ENCODE measurements at regions not wholly inside any gene's neighbourhood (a gene's known extent, or its start where the extent isn't known, plus 50 kb on each side); places are given as distances from the start of the nearest gene placed in this dataset.

GRCh38 chr6:90412538-90413369 is 116.1 kb upstream of the BACH2 start:
- H3K27ac ChIP-seq = no peak overlapping the region
- TF ChIP-seq CTCF (conservative IDR thresholded peaks at IDR 0.05) = no peak

DNA sequence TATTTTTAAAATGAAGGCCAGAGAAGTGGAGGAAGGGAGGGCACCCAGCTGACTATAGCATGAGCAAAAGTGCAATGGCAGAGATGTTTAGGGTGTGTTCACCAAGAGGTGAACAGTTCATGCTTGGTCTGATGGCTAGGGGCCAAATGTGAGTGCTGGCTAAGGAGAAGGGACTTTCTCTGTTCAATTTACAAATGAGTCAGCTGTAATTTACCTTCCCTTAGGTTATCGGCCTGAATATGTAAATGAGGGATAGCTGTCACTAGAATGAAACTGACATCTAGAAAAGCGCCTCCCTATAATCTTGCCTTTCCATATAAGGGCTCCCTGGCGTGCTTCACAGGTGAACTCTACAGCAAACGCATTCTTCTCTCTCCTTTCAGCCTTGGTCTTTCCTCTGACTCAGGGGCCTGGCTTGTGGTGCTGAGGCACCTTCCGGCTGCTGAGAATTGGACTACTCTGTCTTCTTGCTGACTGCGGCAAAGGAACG is 114.7 kb upstream of the BACH2 start:
- no peak overlapping the region for H3K27ac ChIP-seq
- no peak for TF ChIP-seq CTCF (conservative IDR thresholded peaks at IDR 0.05)

- TF ChIP-seq CTCF (conservative IDR thresholded peaks at IDR 0.05) = no peak
- H3K27ac ChIP-seq = no peak overlapping the region
Measured at GRCh38 chr6:90409700-90410099, 113.1 kb upstream of the BACH2 start.

DNA sequence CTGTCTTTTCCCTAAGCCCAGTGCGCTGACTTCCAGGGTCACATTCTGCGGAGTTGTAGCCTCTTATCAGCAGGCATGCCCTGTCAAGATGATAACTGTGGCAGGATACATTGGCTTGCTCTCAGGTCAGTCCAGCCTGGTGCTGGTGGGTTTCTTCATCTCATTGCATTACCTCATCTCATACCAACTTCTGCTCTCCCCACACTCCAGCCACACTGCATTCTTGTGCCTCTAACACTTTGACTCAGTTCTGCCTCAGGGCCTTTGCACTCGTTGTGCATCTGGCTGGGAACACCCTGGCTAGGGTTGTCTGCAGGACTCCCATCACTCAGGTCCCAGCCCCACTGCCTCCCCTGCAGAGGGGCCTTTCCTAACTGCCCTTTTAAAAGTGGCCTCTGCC is 110.3 kb upstream of the BACH2 start:
- H3K27ac ChIP-seq = no peak overlapping the region
- no peak for TF ChIP-seq CTCF (conservative IDR thresholded peaks at IDR 0.05)

- no peak for TF ChIP-seq CTCF (conservative IDR thresholded peaks at IDR 0.05)
- H3K27ac ChIP-seq = no peak overlapping the region
Measured at GRCh38 chr6:90406142-90406794, 109.6 kb upstream of the BACH2 start.

- no peak overlapping the region for H3K27ac ChIP-seq
- no peak for TF ChIP-seq CTCF (conservative IDR thresholded peaks at IDR 0.05)
Measured at GRCh38 chr6:90403489-90404381, 107.1 kb upstream of the BACH2 start.

DNA sequence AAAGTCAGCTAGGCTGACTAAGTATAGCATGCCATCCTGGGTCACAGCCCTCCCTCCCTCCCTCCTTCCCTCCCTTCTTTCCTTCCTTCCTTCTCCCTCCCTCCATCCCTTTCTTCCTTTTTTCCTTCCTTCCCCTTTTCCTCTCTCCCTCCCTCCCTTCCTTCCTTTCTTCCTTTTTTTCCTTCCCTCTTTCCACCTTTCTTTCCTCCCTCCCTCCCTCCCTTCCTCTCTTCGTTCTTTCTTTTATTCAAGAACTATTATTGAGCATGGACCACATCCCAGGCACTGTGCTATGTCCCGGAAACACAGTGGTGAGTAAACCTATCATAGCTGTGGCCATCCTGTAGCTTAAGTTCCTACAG is 106.2 kb upstream of the BACH2 start:
- H3K27ac ChIP-seq = no peak overlapping the region
- no peak for TF ChIP-seq CTCF (conservative IDR thresholded peaks at IDR 0.05)

Data from VCaP (cell line).